A673 (cell line): ENCODE measurements at regions not wholly inside any gene's neighbourhood (a gene's known extent, or its start where the extent isn't known, plus 50 kb on each side); places are given as distances from the start of the nearest gene placed in this dataset.

Experiments used
- EZH2 ChIP-seq: fragments of 200-600 bp; sonication (generic); IDR thresholded peaks from 2 replicates; pipeline ENCODE4 v1.6.1; 2017; ENCODE audit warnings: borderline replicate concordance, low read depth, mild to moderate bottlenecking, mixed read lengths, antibody characterized with exemption, low read length; ENCODE audit not compliant: poor library complexity, severe bottlenecking
- TF ChIP-seq, protein P1 (sequence below): fragments of 300-800, 200-600 bp; sonication (generic); conservative IDR thresholded peaks from 2 replicates; pipeline ENCODE4 v1.5.1; 2017; ENCODE audit warnings: low read depth, mild to moderate bottlenecking, antibody characterized with exemption, low read length, moderate library complexity, mixed read lengths

DNA sequence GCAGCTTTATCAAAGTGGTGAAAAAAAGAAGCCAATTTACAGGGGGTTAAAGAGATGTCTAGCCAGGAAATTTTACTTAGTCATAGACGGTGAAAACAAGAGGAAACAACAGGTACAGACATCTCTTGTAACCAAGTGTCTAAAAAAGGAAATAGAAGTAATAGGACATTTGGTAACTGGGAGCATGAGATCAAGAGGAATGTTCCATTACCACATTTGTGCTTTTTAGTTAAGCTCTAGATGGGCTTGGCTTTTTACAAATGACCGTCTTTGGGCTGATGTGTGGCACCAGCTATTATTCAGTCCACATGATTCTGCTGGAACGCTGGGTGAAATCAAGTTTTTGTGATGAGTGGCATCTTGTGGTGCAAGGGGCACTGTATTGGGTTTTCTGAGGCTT is 179.5 kb downstream of the SMIM20 start:
- TF ChIP-seq, protein P1, sequence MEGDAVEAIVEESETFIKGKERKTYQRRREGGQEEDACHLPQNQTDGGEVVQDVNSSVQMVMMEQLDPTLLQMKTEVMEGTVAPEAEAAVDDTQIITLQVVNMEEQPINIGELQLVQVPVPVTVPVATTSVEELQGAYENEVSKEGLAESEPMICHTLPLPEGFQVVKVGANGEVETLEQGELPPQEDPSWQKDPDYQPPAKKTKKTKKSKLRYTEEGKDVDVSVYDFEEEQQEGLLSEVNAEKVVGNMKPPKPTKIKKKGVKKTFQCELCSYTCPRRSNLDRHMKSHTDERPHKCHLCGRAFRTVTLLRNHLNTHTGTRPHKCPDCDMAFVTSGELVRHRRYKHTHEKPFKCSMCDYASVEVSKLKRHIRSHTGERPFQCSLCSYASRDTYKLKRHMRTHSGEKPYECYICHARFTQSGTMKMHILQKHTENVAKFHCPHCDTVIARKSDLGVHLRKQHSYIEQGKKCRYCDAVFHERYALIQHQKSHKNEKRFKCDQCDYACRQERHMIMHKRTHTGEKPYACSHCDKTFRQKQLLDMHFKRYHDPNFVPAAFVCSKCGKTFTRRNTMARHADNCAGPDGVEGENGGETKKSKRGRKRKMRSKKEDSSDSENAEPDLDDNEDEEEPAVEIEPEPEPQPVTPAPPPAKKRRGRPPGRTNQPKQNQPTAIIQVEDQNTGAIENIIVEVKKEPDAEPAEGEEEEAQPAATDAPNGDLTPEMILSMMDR = no peak
- no peak for TF ChIP-seq EZH2
